LoVo (cell line): ENCODE measurements at regions not wholly inside any gene's neighbourhood (a gene's known extent, or its start where the extent isn't known, plus 50 kb on each side); places are given as distances from the start of the nearest gene placed in this dataset.
"Not testable (repeated sequence)": the region's sequence is repeated elsewhere in the genome, so short reads cannot be mapped to it uniquely, and the experiment has no call there.

Experiments
- DNase-seq: peaks from one replicate; pipeline ENCODE4 v3.0.0-alpha.2; 2016; ENCODE audit warnings: low spot score

GRCh38 chr4:79743014-79743413 lies 330.0 kb downstream of the ANTXR2 start:
- no peak for DNase-seq

- DNase-seq, result no peak
These were observed 331.9 kb upstream of the GK2 start for GRCh38 chr4:79739912-79740311.

GRCh38 chr4:79723507-79723906 lies 315.5 kb upstream of the GK2 start:
- no peak for DNase-seq

GRCh38 chr4:79700356-79700755 lies 292.3 kb upstream of the GK2 start:
- DNase-seq, result no peak

- no peak for DNase-seq
These were observed 289.4 kb upstream of the GK2 start for GRCh38 chr4:79697444-79697843.

- not testable (repeated sequence) for DNase-seq
These were observed 288.5 kb upstream of the GK2 start for GRCh38 chr4:79696534-79696933.

- DNase-seq, result no peak
These were observed 287.8 kb upstream of the GK2 start for GRCh38 chr4:79695848-79696247.

GRCh38 chr4:79689740-79690139 lies 281.7 kb upstream of the GK2 start:
- no peak for DNase-seq

GRCh38 chr4:79688691-79689090 lies 280.7 kb upstream of the GK2 start:
- no peak for DNase-seq

GRCh38 chr4:79687006-79687405 lies 279.0 kb upstream of the GK2 start:
- DNase-seq, result no peak

- DNase-seq, result no peak
These were observed 277.5 kb upstream of the GK2 start for GRCh38 chr4:79685542-79685941.

GRCh38 chr4:79684516-79684915 lies 276.5 kb upstream of the GK2 start:
- DNase-seq, result no peak

- DNase-seq, result no peak
These were observed 274.9 kb upstream of the GK2 start for GRCh38 chr4:79682801-79683530.

GRCh38 chr4:79682161-79682560 lies 274.1 kb upstream of the GK2 start:
- no peak for DNase-seq

- DNase-seq, result no peak
These were observed 271.8 kb upstream of the GK2 start for GRCh38 chr4:79679859-79680258.

- no peak for DNase-seq
These were observed 270.6 kb upstream of the GK2 start for GRCh38 chr4:79678472-79679202.

GRCh38 chr4:79676705-79677104 lies 268.7 kb upstream of the GK2 start:
- no peak for DNase-seq

GRCh38 chr4:79674906-79675305 lies 266.9 kb upstream of the GK2 start:
- not testable (repeated sequence) for DNase-seq

GRCh38 chr4:79673898-79674297 lies 265.9 kb upstream of the GK2 start:
- no peak for DNase-seq

GRCh38 chr4:79673377-79673776 lies 265.3 kb upstream of the GK2 start:
- no peak for DNase-seq

GRCh38 chr4:79666875-79667274 lies 258.8 kb upstream of the GK2 start:
- DNase-seq, result no peak

- no peak for DNase-seq
These were observed 258.1 kb upstream of the GK2 start for GRCh38 chr4:79666112-79666511.

- no peak for DNase-seq
These were observed 255.8 kb upstream of the GK2 start for GRCh38 chr4:79663865-79664264.

- DNase-seq, result no peak
These were observed 255.1 kb upstream of the GK2 start for GRCh38 chr4:79663141-79663540.
